Retinal pigment epithelial cell (primary cell): ENCODE measurements at regions not wholly inside any gene's neighbourhood (a gene's known extent, or its start where the extent isn't known, plus 50 kb on each side); places are given as distances from the start of the nearest gene placed in this dataset.

Experiments used
- DNase-seq: peaks from one replicate; pipeline ENCODE4 v3.0.0-alpha.2; 2010; ENCODE audit warnings: low read depth
- H3K4me3 ChIP-seq: 2 replicates; pipeline ENCODE4 v1.5.1; 2011; ENCODE audit warnings: mild to moderate bottlenecking, low read length, control low read depth, moderate library complexity
- TF ChIP-seq, protein P1 (sequence below): conservative IDR thresholded peaks from 2 replicates; pipeline ENCODE4 v1.5.1; 2011; ENCODE audit warnings: low read depth, low read length, control low read depth, inconsistent platforms

DNA sequence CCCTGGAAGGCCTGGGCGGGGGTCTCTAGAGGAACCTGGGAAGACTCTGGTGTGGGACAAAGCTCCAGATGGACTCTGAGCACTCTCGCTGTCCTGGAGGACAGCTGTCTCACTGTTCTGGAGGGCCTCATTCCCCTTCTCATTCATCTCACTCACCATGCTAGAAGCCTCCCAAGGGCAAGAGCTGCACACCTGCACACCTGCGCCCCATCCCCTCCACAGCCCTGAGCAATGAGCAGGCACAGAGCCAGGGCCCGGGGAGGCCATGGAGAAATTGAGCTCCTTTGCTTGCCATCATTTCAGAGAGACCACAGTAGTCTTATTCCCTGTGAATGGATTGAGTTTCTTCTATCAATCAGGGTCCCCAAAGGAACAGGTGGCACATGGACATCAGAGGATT, 1168.5 kb downstream of the UQCRFS1 start:
- TF ChIP-seq, protein P1, sequence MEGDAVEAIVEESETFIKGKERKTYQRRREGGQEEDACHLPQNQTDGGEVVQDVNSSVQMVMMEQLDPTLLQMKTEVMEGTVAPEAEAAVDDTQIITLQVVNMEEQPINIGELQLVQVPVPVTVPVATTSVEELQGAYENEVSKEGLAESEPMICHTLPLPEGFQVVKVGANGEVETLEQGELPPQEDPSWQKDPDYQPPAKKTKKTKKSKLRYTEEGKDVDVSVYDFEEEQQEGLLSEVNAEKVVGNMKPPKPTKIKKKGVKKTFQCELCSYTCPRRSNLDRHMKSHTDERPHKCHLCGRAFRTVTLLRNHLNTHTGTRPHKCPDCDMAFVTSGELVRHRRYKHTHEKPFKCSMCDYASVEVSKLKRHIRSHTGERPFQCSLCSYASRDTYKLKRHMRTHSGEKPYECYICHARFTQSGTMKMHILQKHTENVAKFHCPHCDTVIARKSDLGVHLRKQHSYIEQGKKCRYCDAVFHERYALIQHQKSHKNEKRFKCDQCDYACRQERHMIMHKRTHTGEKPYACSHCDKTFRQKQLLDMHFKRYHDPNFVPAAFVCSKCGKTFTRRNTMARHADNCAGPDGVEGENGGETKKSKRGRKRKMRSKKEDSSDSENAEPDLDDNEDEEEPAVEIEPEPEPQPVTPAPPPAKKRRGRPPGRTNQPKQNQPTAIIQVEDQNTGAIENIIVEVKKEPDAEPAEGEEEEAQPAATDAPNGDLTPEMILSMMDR = no peak
- H3K4me3 ChIP-seq = no peak overlapping the region
- DNase-seq = no peak

DNA sequence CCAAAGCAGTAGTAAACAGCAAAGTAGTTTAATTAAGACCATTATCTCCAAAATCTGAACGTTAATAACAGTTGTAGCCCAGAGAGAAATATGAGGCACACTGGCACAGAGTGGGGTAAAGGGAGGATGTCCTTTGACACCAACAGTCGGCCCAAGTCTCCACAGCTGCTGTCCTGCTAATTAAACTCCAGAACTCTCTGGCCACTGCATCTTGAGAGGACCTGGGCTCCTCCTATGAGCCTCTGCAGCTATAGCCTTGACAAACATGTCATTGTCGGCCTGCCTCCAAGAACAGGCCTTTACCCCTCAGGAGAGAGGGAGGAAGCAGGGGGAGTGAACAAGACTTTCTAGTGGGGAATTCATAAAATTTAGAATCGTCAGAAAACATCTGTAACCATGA, 1170.4 kb downstream of the UQCRFS1 start:
- no peak for DNase-seq
- H3K4me3 ChIP-seq = no peak overlapping the region
- TF ChIP-seq, protein P1 = no peak

DNA sequence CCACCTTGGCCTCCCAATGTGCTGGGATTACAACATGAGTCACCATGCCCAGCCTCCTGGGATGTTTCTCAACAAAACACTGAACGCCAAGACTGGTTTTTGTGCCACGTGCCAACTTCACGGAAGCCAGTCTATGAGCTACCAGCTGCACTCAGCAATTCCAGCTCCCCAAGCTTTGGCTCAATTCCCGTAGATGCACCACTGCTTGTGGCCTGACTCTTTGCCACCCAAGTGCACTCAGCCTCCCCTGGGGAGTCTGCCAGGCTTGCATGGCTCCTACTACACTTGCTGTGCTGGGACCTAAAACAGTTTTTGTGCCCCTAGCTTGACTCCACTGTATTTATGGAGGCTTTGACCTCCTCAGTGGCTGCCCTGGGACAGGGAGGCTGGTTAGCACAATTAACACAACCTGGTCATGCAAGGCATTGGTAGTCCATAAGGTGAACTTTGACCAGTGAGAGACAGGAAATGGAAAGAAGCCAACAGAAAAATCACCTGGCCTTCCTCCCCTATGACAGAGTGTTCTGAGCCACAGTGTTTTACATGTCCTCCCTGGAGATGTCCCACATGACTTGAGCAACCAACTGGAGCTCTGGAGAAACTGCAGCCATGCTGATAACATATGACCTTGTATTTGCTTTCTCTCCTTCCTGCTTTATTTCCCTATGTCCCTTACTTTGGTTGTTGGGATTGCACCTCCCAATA, 1173.1 kb downstream of the UQCRFS1 start:
- no peak overlapping the region for H3K4me3 ChIP-seq
- no peak for DNase-seq
- TF ChIP-seq, protein P1 = no peak

DNA sequence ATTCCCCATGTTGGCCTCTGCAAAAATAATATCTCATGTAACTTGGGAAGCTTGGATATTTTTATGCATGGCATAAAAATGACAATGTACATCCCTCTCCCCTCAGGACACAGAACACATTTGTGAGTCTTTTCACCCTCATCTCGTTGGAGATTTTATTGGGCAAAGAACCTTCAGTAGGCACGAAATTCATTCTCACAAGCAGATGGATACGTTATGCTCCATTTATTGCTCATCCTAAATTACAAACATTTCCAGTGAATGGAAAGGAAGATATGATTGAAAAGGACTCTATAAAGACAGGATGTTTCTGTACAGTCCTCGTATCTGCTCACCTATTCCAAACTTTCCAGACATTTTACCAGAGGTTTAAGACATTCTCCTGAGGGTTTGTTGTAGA, 1175.8 kb downstream of the UQCRFS1 start:
- TF ChIP-seq, protein P1 = no peak
- no peak for DNase-seq
- no peak overlapping the region for H3K4me3 ChIP-seq

DNA sequence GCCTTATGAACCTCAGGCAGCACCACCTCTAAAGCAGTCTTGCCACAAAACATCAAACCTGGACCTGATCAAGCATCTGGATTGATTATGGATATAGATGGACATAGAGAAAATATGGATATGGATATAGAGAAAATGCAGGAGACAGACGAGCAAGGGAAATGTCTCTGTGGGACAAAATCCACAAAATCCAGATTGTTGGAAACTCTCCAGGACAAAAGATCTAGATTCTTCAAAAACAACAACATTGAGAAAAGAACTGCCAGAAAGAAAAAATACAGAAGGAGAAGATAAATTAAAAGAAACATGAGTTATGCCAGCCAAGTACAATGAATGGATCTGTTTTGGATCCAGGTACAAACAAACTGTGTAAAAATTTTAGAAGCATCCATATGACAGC, 1176.5 kb downstream of the UQCRFS1 start:
- TF ChIP-seq, protein P1 = no peak
- DNase-seq = no peak
- no peak overlapping the region for H3K4me3 ChIP-seq

DNA sequence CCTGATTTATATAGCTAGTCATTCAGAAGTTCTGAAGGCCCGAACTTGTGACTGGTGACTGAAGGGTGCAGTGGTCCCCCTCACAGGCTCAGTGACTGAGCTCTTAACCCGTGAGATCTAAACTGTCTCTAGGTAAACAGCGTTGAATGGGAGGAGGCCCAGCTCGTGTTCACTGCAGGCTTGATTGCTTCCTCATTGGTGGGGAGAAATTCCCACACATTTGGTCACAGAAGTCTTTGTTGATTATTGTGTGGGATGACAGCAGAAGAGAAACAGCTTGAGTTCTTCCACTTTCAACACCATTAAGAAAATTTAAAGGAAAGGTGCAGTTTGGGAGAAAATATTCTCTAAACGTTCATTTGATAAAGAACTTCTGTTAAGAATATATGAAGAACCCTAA, 1178.0 kb downstream of the UQCRFS1 start:
- DNase-seq = no peak
- TF ChIP-seq, protein P1 = no peak
- no peak overlapping the region for H3K4me3 ChIP-seq

DNA sequence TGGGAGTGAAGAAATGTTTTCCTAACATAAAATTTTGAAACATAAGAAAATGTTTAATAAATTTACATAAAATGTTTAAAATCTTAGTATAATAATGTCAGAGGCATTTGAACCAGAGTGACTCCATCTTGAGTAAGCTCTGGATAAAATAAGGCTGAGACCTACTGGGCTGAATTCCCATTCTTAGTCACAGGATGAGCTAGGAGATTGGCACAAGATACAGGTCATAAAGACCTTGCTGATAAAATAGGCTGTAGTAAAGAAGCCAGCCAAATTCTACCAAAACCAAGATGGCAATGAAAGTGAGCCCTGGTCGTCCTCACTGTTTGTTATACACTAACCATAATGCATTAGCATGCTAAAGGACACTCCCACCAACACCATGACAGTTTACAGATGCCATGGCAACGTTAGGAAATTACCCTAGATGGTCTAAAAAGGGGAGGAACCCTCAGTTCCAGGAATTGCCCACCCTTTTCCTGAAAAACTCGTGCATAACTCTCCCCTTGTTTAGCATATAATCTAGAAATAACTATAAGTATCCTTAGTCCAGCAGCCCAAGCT, 1184.0 kb downstream of the UQCRFS1 start:
- TF ChIP-seq, protein P1 = no peak
- no peak for DNase-seq
- H3K4me3 ChIP-seq = no peak overlapping the region
